Mesenteric fat pad (tissue), 1 donor: ENCODE measurements at regions not wholly inside any gene's neighbourhood (a gene's known extent, or its start where the extent isn't known, plus 50 kb on each side); places are given as distances from the start of the nearest gene placed in this dataset.
"Not testable (repeated sequence)": the region's sequence is repeated elsewhere in the genome, so short reads cannot be mapped to it uniquely, and the experiment has no call there.

Source experiments
- DNase-seq: peaks from one replicate; pipeline ENCODE4 v3.0.0-alpha.2; 2020; ENCODE audit warnings: low spot score
- donor health status: DM: yes; HTN: yes; CAD: no.

- DNase-seq = no peak
These were observed 388.2 kb downstream of the KCNA4 start for GRCh38 chr11:29628609-29629008.

- no peak for DNase-seq
These were observed 389.3 kb downstream of the KCNA4 start for GRCh38 chr11:29627541-29627940.

- DNase-seq = no peak
These were observed 393.6 kb downstream of the KCNA4 start for GRCh38 chr11:29623144-29623722.

GRCh38 chr11:29616611-29617010 is 400.2 kb downstream of the KCNA4 start:
- DNase-seq = no peak

- no peak for DNase-seq
These were observed 404.4 kb downstream of the KCNA4 start for GRCh38 chr11:29612423-29612822.

GRCh38 chr11:29606330-29607031 is 410.3 kb downstream of the KCNA4 start:
- DNase-seq = no peak

- DNase-seq = not testable (repeated sequence)
These were observed 416.7 kb downstream of the KCNA4 start for GRCh38 chr11:29600151-29600575.

GRCh38 chr11:29584342-29584741 is 432.5 kb downstream of the KCNA4 start:
- no peak for DNase-seq

- no peak for DNase-seq
These were observed 438.0 kb downstream of the KCNA4 start for GRCh38 chr11:29578806-29579205.

- no peak for DNase-seq
These were observed 452.3 kb downstream of the KCNA4 start for GRCh38 chr11:29564486-29564885.

- DNase-seq = no peak
These were observed 454.6 kb downstream of the KCNA4 start for GRCh38 chr11:29562183-29562582.

GRCh38 chr11:29553990-29554389 is 462.8 kb downstream of the KCNA4 start:
- DNase-seq = no peak

GRCh38 chr11:29538339-29539036 is 478.3 kb downstream of the KCNA4 start:
- no peak for DNase-seq

- no peak for DNase-seq
These were observed 482.0 kb downstream of the KCNA4 start for GRCh38 chr11:29534836-29535235.

GRCh38 chr11:29530961-29531360 is 485.9 kb downstream of the KCNA4 start:
- DNase-seq = no peak

- no peak for DNase-seq
These were observed 489.4 kb downstream of the KCNA4 start for GRCh38 chr11:29527391-29527936.

- no peak for DNase-seq
These were observed 498.2 kb downstream of the KCNA4 start for GRCh38 chr11:29518389-29519174.

GRCh38 chr11:29511394-29511793 is 505.4 kb downstream of the KCNA4 start:
- DNase-seq = no peak

GRCh38 chr11:29507376-29507775 is 509.5 kb downstream of the KCNA4 start:
- no peak for DNase-seq

- DNase-seq = no peak
These were observed 521.2 kb downstream of the KCNA4 start for GRCh38 chr11:29495676-29496075.

GRCh38 chr11:29490938-29491337 is 525.9 kb downstream of the KCNA4 start:
- DNase-seq = no peak
